IMR-90 (cell line): ENCODE measurements at regions not wholly inside any gene's neighbourhood (a gene's known extent, or its start where the extent isn't known, plus 50 kb on each side); places are given as distances from the start of the nearest gene placed in this dataset.

Experiments
- ATAC-seq: fragments of 200-7000 bp; cut with Tn5 transposase; 2 replicates; pipeline ENCODE4 v1.9.1; 2020; ENCODE audit warnings: low read depth, mild to moderate bottlenecking, moderate library complexity
- BruUV-seq: library from RNA; stranded (reverse); fragments of 400-500 nt; replicated peaks from 2 replicates; lab custom pipeline; 2021; lab: Mats Ljungman, UMichigan
- CTCF ChIA-PET: fragments of 300-600 bp; formaldehyde crosslinking; extraction: SDS; loops from one replicate; lab custom pipeline; 2021; ENCODE audit warnings: antibody characterized with exemption; lab: Yijun Ruan, JAX
- POLR2A ChIA-PET: fragments of 300-600 bp; sonication (Branson Sonifier 250); formaldehyde crosslinking; loops from one replicate; lab custom pipeline; 2022; ENCODE audit warnings: antibody characterized with exemption; ENCODE audit not compliant: unreplicated experiment; lab: Charles Lee
- DNase-seq: peaks from one replicate; pipeline ENCODE4 v3.0.0; 2013
- H2AFZ ChIP-seq: replicated peaks from 2 replicates; pipeline ENCODE3; 2013; ENCODE audit warnings: low read length, mild to moderate bottlenecking; ENCODE audit not compliant: poor library complexity
- H2AK5ac ChIP-seq: 2 replicates; pipeline ENCODE4 v1.6.1; 2013; ENCODE audit warnings: low read depth, low read length, inconsistent platforms
- H2AK9ac ChIP-seq: replicated peaks from 2 replicates; pipeline ENCODE3; 2013; ENCODE audit warnings: mild to moderate bottlenecking, low read depth, low read length, moderate library complexity; ENCODE audit not compliant: poor library complexity
- H2BK120ac ChIP-seq: 2 replicates; pipeline ENCODE4 v1.6.1; 2013; ENCODE audit warnings: low read depth, low read length, inconsistent platforms
- H2BK15ac ChIP-seq: 3 replicates; pipeline ENCODE4 v1.6.1; 2013; ENCODE audit warnings: low read depth, low read length, inconsistent platforms
- H2BK20ac ChIP-seq: 2 replicates; pipeline ENCODE4 v1.6.1; 2013; ENCODE audit warnings: low read depth, mild to moderate bottlenecking, inconsistent platforms, low read length, moderate library complexity
- H2BK5ac ChIP-seq: 2 replicates; pipeline ENCODE4 v1.6.1; 2013; ENCODE audit warnings: mild to moderate bottlenecking, low read depth, low read length, inconsistent platforms; ENCODE audit not compliant: poor library complexity, severe bottlenecking
- H3K14ac ChIP-seq: replicated peaks from 2 replicates; pipeline ENCODE4 v1.6.1; 2013; ENCODE audit warnings: low read depth, low read length, inconsistent platforms
- H3K18ac ChIP-seq: 2 replicates; pipeline ENCODE4 v1.6.1; 2013; ENCODE audit warnings: low read depth, low read length, control low read depth
- H3K23ac ChIP-seq: 2 replicates; pipeline ENCODE4 v1.6.1; 2013; ENCODE audit warnings: low read depth, low read length, inconsistent platforms
- H3K27ac ChIP-seq: 2 replicates; pipeline ENCODE4 v1.5.1; 2013; ENCODE audit warnings: mild to moderate bottlenecking, control low read depth, low read length; ENCODE audit not compliant: insufficient read depth
- H3K27me3 ChIP-seq: 2 replicates; pipeline ENCODE4 v1.6.1; 2013; ENCODE audit warnings: low read length; ENCODE audit not compliant: control insufficient read depth, insufficient read depth
- H3K36me3 ChIP-seq: 2 replicates; pipeline ENCODE4 v1.6.1; 2013; ENCODE audit warnings: low read length, mixed read lengths; ENCODE audit not compliant: control insufficient read depth, insufficient read depth
- H3K4ac ChIP-seq: 2 replicates; pipeline ENCODE4 v1.6.1; 2013; ENCODE audit warnings: low read depth, low read length, inconsistent platforms
- H3K4me1 ChIP-seq: 2 replicates; pipeline ENCODE4 v1.6.1; 2013; ENCODE audit warnings: low read length, mixed read lengths; ENCODE audit not compliant: control insufficient read depth, insufficient read depth
- H3K4me2 ChIP-seq: 2 replicates; pipeline ENCODE4 v1.6.1; 2013; ENCODE audit warnings: low read depth, mild to moderate bottlenecking, control low read depth, low read length, moderate library complexity
- H3K4me3 ChIP-seq: 2 replicates; pipeline ENCODE4 v1.5.1; 2013; ENCODE audit warnings: low read depth, mild to moderate bottlenecking, control low read depth, low read length, moderate library complexity; ENCODE audit not compliant: insufficient read depth
- H3K56ac ChIP-seq: 2 replicates; pipeline ENCODE4 v1.6.1; 2013; ENCODE audit warnings: low read length, inconsistent platforms; ENCODE audit not compliant: insufficient read depth; ENCODE audit errors: extremely low read depth
- H3K79me1 ChIP-seq, 2 experiments: 2 replicates each; pipeline ENCODE4 v1.6.1; 2013; ENCODE audit warnings: low read length in 2 of 2, inconsistent platforms in 1 of 2, low read depth in 1 of 2
- H3K9ac ChIP-seq: 2 replicates; pipeline ENCODE4 v1.6.1; 2013; ENCODE audit warnings: low read depth, low read length, control low read depth
- H3K9me1 ChIP-seq: 2 replicates; pipeline ENCODE4 v1.6.1; 2013; ENCODE audit warnings: low read length, inconsistent platforms; ENCODE audit not compliant: insufficient read depth
- H3K9me3 ChIP-seq: 2 replicates; pipeline ENCODE4 v1.6.1; 2013; ENCODE audit warnings: low read length; ENCODE audit not compliant: control insufficient read depth, insufficient read depth
- H4K20me1 ChIP-seq: 2 replicates; pipeline ENCODE4 v1.6.1; 2013; ENCODE audit warnings: low read length, inconsistent platforms; ENCODE audit not compliant: insufficient read depth
- H4K5ac ChIP-seq: 2 replicates; pipeline ENCODE4 v1.6.1; 2013; ENCODE audit warnings: mild to moderate bottlenecking, low read depth, low read length, control low read depth
- H4K8ac ChIP-seq, 2 experiments: 2 replicates each; pipeline ENCODE4 v1.6.1; 2013; ENCODE audit warnings: low read depth in 2 of 2, low read length in 2 of 2, control low read depth in 1 of 2, inconsistent platforms in 1 of 2
- H4K91ac ChIP-seq: 2 replicates; pipeline ENCODE4 v1.6.1; 2013; ENCODE audit warnings: low read depth, low read length, inconsistent platforms; ENCODE audit not compliant: insufficient read depth
- BHLHE40 ChIP-seq: fragments of 150-350 bp; IDR thresholded peaks from 2 replicates; pipeline ENCODE4 v1.6.1; 2016; ENCODE audit warnings: mild to moderate bottlenecking, low read depth, low read length
- CEBPB ChIP-seq: IDR thresholded peaks from 2 replicates; pipeline ENCODE4 v1.6.1; 2012; ENCODE audit warnings: low read depth, low read length, improper control_type of control experiment
- CHD1 ChIP-seq: IDR thresholded peaks from 2 replicates; pipeline ENCODE4 v1.6.1; 2012; ENCODE audit warnings: low read depth, low read length, improper control_type of control experiment
- FOS ChIP-seq: fragments of 150-350 bp; IDR thresholded peaks from 2 replicates; pipeline ENCODE4 v1.6.1; 2016; ENCODE audit warnings: low read depth, low read length
- MAFK ChIP-seq: IDR thresholded peaks from 2 replicates; pipeline ENCODE4 v1.6.1; 2012; ENCODE audit warnings: low read depth, low read length, improper control_type of control experiment
- MAZ ChIP-seq: IDR thresholded peaks from 2 replicates; pipeline ENCODE4 v1.6.1; 2012; ENCODE audit warnings: low read depth, mild to moderate bottlenecking, low read length, improper control_type of control experiment, moderate library complexity, borderline replicate concordance
- MXI1 ChIP-seq: IDR thresholded peaks from 2 replicates; pipeline ENCODE4 v1.6.1; 2012; ENCODE audit warnings: low read depth, mild to moderate bottlenecking, low read length, moderate library complexity, borderline replicate concordance
- NFE2L2 ChIP-seq: fragments of 150-350 bp; IDR thresholded peaks from 2 replicates; pipeline ENCODE4 v1.6.1; 2016; ENCODE audit warnings: low read depth, mild to moderate bottlenecking, low read length
- POLR2A ChIP-seq: IDR thresholded peaks from 2 replicates; pipeline ENCODE4 v1.6.1; 2012; ENCODE audit warnings: mild to moderate bottlenecking, low read depth, low read length
- RFX5 ChIP-seq: IDR thresholded peaks from 2 replicates; pipeline ENCODE4 v1.8.0; 2012; ENCODE audit warnings: low read depth, mild to moderate bottlenecking, low read length, moderate library complexity
- SMC3 ChIP-seq: fragments of 150-350 bp; IDR thresholded peaks from 2 replicates; pipeline ENCODE4 v1.6.1; 2016; ENCODE audit warnings: low read depth, mild to moderate bottlenecking, antibody characterized with exemption, low read length, moderate library complexity
- USF2 ChIP-seq: fragments of 150-350 bp; IDR thresholded peaks from 2 replicates; pipeline ENCODE4 v1.6.1; 2017; ENCODE audit warnings: mild to moderate bottlenecking, antibody characterized with exemption, low read length, low read depth
- WGBS, 2 experiments: methylation state at CpG; one replicate each; pipeline versions ENCODE4 v1.1.5 to v1.1.7; 2013; ENCODE audit warnings: missing lambda C conversion rate in 2 of 2; ENCODE audit not compliant: insufficient read length in 1 of 2; ENCODE audit errors: extremely low coverage in 2 of 2; 5-methylcytosine and 5-hydroxymethylcytosine counted together
- dilution Hi-C: fragments of 300-500 bp; cut with HindIII; formaldehyde crosslinking; loops from one replicate; pipeline ENCODE4 v1.14.3; 2018; ENCODE audit warnings: low sequenced_read_pairs; ENCODE audit not compliant: unreplicated experiment
- in situ Hi-C: fragments of 300-500 bp; cut with MboI; formaldehyde crosslinking; loops from 3 replicates; pipeline ENCODE4 v1.14.3; 2019; ENCODE audit warnings: low sequenced_read_pairs, inconsistent platforms, mixed read lengths
- intact Hi-C: fragments of 100-400 bp; cut with micrococcal nuclease; formaldehyde crosslinking; loops from 2 replicates; pipeline ENCODE4 v1.10.0; 2022
- TF ChIP-seq, protein P1 (sequence below): conservative IDR thresholded peaks from 2 replicates; pipeline ENCODE4 v1.5.1; 2012; ENCODE audit warnings: mild to moderate bottlenecking, low read depth, low read length, improper control_type of control experiment
- TF ChIP-seq, protein P2 (sequence below): fragments of 150-350 bp; IDR thresholded peaks from 2 replicates; pipeline ENCODE4 v1.6.1; 2016; ENCODE audit warnings: low read depth, mild to moderate bottlenecking, low read length, moderate library complexity, borderline replicate concordance

DNA sequence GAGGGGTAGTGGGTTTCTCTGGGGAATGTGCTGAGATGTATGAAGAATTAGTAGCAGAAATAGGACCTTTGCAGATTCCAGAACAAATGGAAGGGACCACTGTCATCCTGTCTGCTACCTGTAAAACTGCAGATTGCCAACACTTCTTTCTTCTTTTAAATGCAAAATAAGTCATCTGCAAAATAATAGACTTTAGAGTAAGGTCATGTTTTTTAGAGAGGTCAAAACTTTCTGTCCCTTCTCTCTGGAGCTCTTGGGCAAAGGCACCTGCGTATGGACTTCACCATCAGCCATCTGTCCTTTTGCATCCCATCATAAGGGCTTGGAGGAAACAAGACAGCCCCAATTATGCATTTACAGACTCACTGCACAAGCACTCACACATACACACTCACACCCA lies 121.1 kb upstream of the PPARGC1A start:
- DNase-seq = no peak
- no peak overlapping the region for H4K91ac ChIP-seq
- H3K4me1 ChIP-seq = no peaks in the 10 kb centered on the region
- H2AFZ ChIP-seq = no peak overlapping the region
- H3K9me1 ChIP-seq = no peaks in the 10 kb centered on the region
- H2BK15ac ChIP-seq = no peak overlapping the region
- H4K5ac ChIP-seq = no peak overlapping the region
- no peaks in the 10 kb centered on the region for H3K9me3 ChIP-seq
- H2BK120ac ChIP-seq = no peak overlapping the region
- POLR2A ChIA-PET = no interaction called here
- no TSS peak for BruUV-seq
- H3K79me1 ChIP-seq = no peaks in the 10 kb centered on the region
- H2AK5ac ChIP-seq = no peak overlapping the region
- CTCF ChIA-PET = no interaction called here
- no peak overlapping the region for H3K4ac ChIP-seq
- no peak overlapping the region for H3K14ac ChIP-seq
- H3K27me3 ChIP-seq = no peaks in the 10 kb centered on the region; the same call in none of the 2 replicates
- H3K23ac ChIP-seq = no peak overlapping the region
- H2AK9ac ChIP-seq = no peak overlapping the region
- no peak overlapping the region for H3K18ac ChIP-seq
- intact Hi-C loops (no loop called here), in situ Hi-C loops (no loop called here), dilution Hi-C loops (no loop called here)
- 80% methylated on average over 1 of the region's 1 CpG; no CpG with 5 or more reads in 1 of the 2 experiments for WGBS, 2 experiments
- no peaks in the 10 kb centered on the region for H3K36me3 ChIP-seq
- H4K20me1 ChIP-seq = no peaks in the 10 kb centered on the region
- no peak overlapping the region for H3K4me2 ChIP-seq
- no peak overlapping the region for H4K8ac ChIP-seq
- no peak overlapping the region for H3K4me3 ChIP-seq
- no peak overlapping the region for H2BK5ac ChIP-seq
- H3K27ac ChIP-seq = no peak overlapping the region
- no peak overlapping the region for H3K56ac ChIP-seq
- TF ChIP-seq SMC3 (no peak), MAFK (no peak), CHD1 (no peak), MAZ (no peak), NFE2L2 (no peak), POLR2A (no peak), USF2 (no peak), BHLHE40 (no peak), FOS (no peak), CEBPB (no peak), RFX5 (no peak), MXI1 (no peak)
- TF ChIP-seq, protein P1, sequence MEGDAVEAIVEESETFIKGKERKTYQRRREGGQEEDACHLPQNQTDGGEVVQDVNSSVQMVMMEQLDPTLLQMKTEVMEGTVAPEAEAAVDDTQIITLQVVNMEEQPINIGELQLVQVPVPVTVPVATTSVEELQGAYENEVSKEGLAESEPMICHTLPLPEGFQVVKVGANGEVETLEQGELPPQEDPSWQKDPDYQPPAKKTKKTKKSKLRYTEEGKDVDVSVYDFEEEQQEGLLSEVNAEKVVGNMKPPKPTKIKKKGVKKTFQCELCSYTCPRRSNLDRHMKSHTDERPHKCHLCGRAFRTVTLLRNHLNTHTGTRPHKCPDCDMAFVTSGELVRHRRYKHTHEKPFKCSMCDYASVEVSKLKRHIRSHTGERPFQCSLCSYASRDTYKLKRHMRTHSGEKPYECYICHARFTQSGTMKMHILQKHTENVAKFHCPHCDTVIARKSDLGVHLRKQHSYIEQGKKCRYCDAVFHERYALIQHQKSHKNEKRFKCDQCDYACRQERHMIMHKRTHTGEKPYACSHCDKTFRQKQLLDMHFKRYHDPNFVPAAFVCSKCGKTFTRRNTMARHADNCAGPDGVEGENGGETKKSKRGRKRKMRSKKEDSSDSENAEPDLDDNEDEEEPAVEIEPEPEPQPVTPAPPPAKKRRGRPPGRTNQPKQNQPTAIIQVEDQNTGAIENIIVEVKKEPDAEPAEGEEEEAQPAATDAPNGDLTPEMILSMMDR = no peak
- TF ChIP-seq, protein P2, sequence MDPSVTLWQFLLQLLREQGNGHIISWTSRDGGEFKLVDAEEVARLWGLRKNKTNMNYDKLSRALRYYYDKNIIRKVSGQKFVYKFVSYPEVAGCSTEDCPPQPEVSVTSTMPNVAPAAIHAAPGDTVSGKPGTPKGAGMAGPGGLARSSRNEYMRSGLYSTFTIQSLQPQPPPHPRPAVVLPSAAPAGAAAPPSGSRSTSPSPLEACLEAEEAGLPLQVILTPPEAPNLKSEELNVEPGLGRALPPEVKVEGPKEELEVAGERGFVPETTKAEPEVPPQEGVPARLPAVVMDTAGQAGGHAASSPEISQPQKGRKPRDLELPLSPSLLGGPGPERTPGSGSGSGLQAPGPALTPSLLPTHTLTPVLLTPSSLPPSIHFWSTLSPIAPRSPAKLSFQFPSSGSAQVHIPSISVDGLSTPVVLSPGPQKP = no peak
- no peak overlapping the region for H2BK20ac ChIP-seq
- H3K9ac ChIP-seq = no peak overlapping the region
- ATAC-seq = no peak
